ENCODE measurements at regions not wholly inside any gene's neighbourhood (a gene's known extent, or its start where the extent isn't known, plus 50 kb on each side); places are given as distances from the start of the nearest gene placed in this dataset.

DNA sequence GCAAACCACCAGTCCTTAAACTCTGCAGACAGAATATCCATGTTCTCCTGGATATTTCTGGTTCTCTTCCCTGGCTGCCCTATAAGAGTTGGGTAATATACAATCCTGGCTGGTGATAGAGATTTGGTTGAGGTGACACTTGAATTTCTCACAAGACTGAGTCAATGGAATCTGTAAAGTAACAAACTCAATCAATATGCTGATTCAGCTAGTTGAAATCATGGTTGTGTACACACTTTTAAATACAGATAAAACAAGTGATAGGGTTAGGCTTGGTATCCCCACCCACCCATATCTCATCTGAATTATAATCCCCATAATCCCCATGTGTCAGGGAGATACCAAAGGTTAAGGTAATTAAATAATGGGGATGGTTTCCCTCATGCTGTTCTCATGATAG lies 349.2 kb upstream of the MAD2L1 start:
- Mint-ChIP-seq H3K27me3 (no peaks in the 10 kb centered on the region), H3K4me1 (no peaks in the 10 kb centered on the region), H3K4me3 (no peak overlapping the region), H3K27ac (no peak overlapping the region), H3K9me3 (peaks cover 33 to 37% of the 10 kb centered on the region in 2 donors)
- ATAC-seq: no peak
- DNase-seq: no peak

- Mint-ChIP-seq H3K9me3 (peaks cover 32 to 41% of the 10 kb centered on the region in 2 donors), H3K27me3 (no peaks in the 10 kb centered on the region), H3K4me1 (no peaks in the 10 kb centered on the region), H3K4me3 (no peak overlapping the region), H3K27ac (no peak overlapping the region)
- no peak for ATAC-seq
- no peak for DNase-seq
These were observed 340.3 kb upstream of the MAD2L1 start for GRCh38 chr4:120406960-120407359.

DNA sequence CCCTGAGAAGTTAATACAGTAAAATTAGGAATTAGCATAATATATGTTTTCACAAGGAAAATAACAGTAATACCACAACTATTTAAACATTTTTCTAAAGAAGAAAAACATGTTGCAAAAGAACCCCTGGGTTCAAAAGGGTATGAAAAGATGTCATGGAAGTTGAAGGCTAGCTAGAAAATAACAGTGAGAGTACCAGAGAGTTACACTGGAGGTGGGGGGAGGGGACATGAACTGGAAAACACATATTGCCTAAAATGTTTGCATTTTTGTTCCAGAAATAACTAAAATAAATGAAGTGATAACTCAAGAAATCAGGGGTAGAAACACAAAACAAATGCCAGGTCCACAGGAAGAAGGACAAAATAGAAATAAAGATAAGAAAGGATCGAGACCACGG lies 336.6 kb upstream of the MAD2L1 start:
- DNase-seq (no peak), ATAC-seq (no peak)
- no peaks in the 10 kb centered on the region for H3K27me3 Mint-ChIP-seq
- peaks cover 12 to 14% of the 10 kb centered on the region in 2 donors for H3K9me3 Mint-ChIP-seq
- no peak overlapping the region for H3K27ac Mint-ChIP-seq
- no peak overlapping the region for H3K4me3 Mint-ChIP-seq
- H3K4me1 Mint-ChIP-seq: no peaks in the 10 kb centered on the region

DNA sequence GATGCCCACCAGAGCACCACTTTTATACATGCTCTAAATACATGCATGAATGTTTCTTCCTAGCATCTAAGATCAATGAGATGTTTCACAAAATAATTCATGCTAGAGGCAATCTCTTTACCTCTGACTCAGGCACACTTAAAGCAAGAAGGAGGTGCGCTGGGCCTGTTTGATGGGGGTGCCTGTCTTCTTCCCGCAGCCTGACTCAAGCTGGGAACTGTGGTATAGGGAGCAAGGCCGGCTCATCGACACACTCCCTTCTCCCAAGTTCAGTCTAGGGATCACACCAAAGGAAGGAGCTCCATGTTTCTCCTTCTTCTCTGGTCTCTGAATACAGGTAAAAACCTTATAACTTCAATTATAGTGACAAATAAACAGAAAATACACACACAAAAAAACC lies 333.8 kb upstream of the MAD2L1 start:
- DNase-seq (no peak), ATAC-seq (no peak)
- Mint-ChIP-seq H3K27ac (no peak overlapping the region), H3K4me3 (no peak overlapping the region), H3K9me3 (peaks cover 0 to 5% of the 10 kb centered on the region in 2 donors), H3K4me1 (no peaks in the 10 kb centered on the region), H3K27me3 (no peaks in the 10 kb centered on the region)

DNA sequence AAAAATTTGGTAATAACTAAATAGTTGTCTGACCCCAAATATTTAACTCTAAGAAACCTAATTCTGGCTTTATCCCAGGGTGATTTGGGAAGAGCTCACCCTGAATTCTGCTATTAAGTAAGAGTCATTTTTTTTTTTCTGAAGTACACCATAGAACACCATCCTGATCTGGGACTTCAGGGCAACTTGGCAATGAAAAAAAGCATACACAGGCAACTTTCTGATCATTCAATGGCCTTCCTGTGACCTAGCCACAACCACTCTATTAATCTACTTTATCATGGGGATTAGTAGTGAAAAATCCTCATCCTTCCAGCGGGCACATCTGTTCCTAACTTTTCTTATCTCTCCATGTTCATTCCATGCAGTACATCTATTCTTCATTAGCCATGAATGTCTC lies 333.2 kb upstream of the MAD2L1 start:
- DNase-seq (no peak), ATAC-seq (no peak)
- Mint-ChIP-seq H3K4me3 (no peak overlapping the region), H3K4me1 (no peaks in the 10 kb centered on the region), H3K27ac (no peak overlapping the region), H3K27me3 (no peaks in the 10 kb centered on the region), H3K9me3 (peaks cover 0 to 3% of the 10 kb centered on the region in 2 donors)

GRCh38 chr4:120395746-120396145 lies 329.1 kb upstream of the MAD2L1 start:
- Mint-ChIP-seq H3K27ac (no peak overlapping the region), H3K27me3 (no peaks in the 10 kb centered on the region), H3K4me1 (no peaks in the 10 kb centered on the region), H3K9me3 (no peaks in the 10 kb centered on the region), H3K4me3 (no peak overlapping the region)
- DNase-seq (no peak), ATAC-seq (no peak)

DNA sequence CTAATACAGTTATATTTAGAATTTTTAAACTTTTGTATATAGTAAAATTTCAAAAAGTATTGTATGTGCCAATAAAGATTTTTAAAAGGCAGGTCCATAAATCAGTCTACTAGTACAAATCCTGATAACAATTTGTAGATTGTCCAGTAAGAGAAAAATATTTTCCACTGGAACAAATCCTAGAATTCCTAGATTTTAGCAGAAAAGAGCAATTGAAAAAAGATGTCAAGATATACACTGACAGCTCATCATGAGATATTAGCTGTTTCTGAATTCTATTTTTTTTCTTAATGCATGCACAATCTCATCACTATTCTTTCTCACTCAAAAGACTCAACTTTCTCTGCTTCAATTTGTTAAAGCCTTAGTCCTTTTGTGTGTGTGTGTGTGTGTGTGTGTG lies 289.2 kb upstream of the MAD2L1 start:
- H3K27ac Mint-ChIP-seq: no peak overlapping the region
- ATAC-seq (no peak), DNase-seq (no peak)
- no peaks in the 10 kb centered on the region for H3K4me1 Mint-ChIP-seq
- peaks cover 7% of the 10 kb centered on the region for H3K27me3 Mint-ChIP-seq
- H3K9me3 Mint-ChIP-seq: no peaks in the 10 kb centered on the region
- no peak overlapping the region for H3K4me3 Mint-ChIP-seq

DNA sequence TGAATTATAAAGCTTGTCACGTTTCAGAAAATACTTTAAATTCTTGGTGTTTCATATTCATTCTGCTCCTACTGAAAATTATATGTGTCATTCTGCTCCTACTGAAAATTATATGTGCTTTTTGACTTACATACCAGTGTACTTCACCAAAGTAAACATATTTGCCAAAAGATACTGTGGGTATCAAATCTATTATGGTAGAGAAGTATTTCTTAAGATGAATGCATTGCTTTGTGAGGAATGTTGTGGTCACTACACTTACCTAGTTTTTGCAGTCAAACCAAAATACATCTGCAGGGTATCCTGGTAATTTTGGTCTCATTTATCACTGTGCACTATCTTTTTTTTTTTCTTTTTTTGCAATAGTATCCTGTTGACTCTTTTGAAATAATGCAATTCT lies 287.7 kb upstream of the MAD2L1 start:
- Mint-ChIP-seq H3K4me3 (no peak overlapping the region), H3K9me3 (no peaks in the 10 kb centered on the region), H3K27me3 (peaks cover 13% of the 10 kb centered on the region), H3K27ac (no peak overlapping the region), H3K4me1 (no peaks in the 10 kb centered on the region)
- no peak for ATAC-seq
- DNase-seq: no peak

DNA sequence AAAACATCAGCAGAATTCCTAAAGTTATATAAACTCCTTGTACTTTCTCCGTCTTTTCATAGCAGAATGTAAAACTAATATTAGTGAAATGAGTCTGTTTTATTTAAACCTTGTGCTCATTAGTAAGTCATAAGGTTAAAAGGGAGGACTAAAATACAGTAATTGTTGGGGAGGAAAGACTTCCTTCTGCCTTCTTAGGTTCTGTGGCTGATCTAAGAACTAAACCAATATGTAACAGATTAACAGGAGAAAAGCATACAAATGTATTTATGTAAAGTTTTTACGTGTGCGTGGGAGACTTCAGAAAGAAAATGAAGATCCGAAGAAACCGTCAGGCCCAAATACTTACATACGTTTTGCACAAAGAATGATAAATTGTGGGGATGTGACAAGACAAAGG lies 286.6 kb upstream of the MAD2L1 start:
- Mint-ChIP-seq H3K4me3 (no peak overlapping the region), H3K27ac (no peak overlapping the region), H3K4me1 (no peaks in the 10 kb centered on the region), H3K9me3 (no peaks in the 10 kb centered on the region), H3K27me3 (peaks cover 14% of the 10 kb centered on the region)
- no peak for ATAC-seq
- no peak for DNase-seq

DNA sequence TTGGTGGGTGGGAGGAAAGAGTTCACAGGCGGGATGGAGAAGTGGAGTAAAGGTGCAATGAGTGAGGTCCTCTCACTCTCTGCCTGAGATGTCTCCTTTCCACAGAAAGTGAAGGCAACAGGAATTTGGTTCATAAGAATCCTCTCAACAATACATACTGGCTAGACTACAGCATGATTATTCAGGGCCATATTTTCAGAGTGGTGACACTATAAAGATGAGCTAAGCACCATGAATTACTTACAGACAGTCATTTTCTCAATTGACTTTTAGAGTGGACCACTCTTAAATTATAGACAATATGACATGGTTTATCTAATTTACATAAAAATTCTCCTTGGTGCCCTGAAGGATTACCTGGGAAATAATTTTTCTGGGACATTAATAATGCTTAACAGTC lies 286.1 kb upstream of the MAD2L1 start:
- DNase-seq: no peak
- no peaks in the 10 kb centered on the region for H3K9me3 Mint-ChIP-seq
- ATAC-seq: no peak
- no peak overlapping the region for H3K4me3 Mint-ChIP-seq
- no peak overlapping the region for H3K27ac Mint-ChIP-seq
- H3K27me3 Mint-ChIP-seq: peaks cover 14% of the 10 kb centered on the region
- H3K4me1 Mint-ChIP-seq: no peaks in the 10 kb centered on the region

- H3K9me3 Mint-ChIP-seq: no peaks in the 10 kb centered on the region
- no peak overlapping the region for H3K27ac Mint-ChIP-seq
- H3K4me1 Mint-ChIP-seq: no peaks in the 10 kb centered on the region
- H3K4me3 Mint-ChIP-seq: no peak overlapping the region
- peaks cover 14% of the 10 kb centered on the region for H3K27me3 Mint-ChIP-seq
- ATAC-seq (no peak), DNase-seq (no peak)
These were observed 282.3 kb upstream of the MAD2L1 start for GRCh38 chr4:120348948-120349347.

GRCh38 chr4:120348521-120348920 lies 281.9 kb upstream of the MAD2L1 start:
- DNase-seq (no peak), ATAC-seq (no peak)
- H3K27me3 Mint-ChIP-seq: peaks cover 14% of the 10 kb centered on the region
- H3K4me1 Mint-ChIP-seq: no peaks in the 10 kb centered on the region
- H3K27ac Mint-ChIP-seq: no peak overlapping the region
- H3K4me3 Mint-ChIP-seq: no peak overlapping the region
- H3K9me3 Mint-ChIP-seq: no peaks in the 10 kb centered on the region

DNA sequence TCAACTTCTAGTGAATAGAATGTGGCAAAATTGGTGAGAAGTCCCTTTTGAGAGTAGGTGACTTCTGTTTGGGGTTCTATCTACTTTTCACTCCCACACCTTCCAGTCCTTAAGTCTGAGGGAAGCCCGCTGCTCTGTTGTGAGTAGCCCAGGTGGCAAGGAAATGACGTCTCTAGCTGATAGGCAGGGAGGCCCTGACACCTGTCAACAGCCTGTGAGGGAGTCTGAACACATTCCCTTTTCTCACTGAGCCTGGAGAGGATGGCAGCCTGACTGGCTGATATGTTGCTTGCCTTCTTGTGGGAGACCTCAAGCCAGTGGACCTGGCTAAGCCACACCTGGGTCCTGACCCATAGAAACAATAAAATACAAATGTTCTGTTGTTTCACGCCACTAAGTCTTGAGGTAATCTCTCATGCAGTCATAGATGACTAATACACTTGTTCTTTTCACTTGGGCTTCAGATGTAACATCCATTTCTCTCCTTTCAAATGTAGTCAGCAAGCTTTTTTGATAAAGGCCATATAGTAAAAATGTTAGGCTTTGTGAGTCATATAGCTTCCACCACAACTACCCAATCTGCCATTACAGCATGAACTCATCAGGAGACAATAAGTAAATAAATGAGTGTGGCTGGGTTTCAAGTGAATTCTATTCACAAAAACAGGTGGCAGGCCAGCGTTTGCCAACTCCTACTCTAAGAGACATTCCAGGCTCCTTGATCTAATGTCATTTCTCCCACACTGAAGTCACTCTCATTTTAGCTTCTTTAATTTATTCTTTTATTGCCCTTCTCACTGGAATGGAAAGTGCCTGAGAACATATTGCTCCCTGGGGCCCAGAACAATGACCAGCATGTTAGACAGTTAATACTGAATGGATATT lies 265.1 kb upstream of the MAD2L1 start:
- no peak for DNase-seq
- Mint-ChIP-seq H3K4me1 (no peaks in the 10 kb centered on the region), H3K27ac (no peak overlapping the region), H3K9me3 (no peaks in the 10 kb centered on the region), H3K27me3 (no peaks in the 10 kb centered on the region), H3K4me3 (no peak overlapping the region)
- ATAC-seq: peak; percentile 85

- H3K9me3 Mint-ChIP-seq: no peaks in the 10 kb centered on the region
- ATAC-seq (no peak), DNase-seq (no peak)
- H3K27ac Mint-ChIP-seq: no peak overlapping the region
- H3K4me1 Mint-ChIP-seq: no peaks in the 10 kb centered on the region
- no peak overlapping the region for H3K4me3 Mint-ChIP-seq
- H3K27me3 Mint-ChIP-seq: peaks cover 7% of the 10 kb centered on the region
These were observed 262.7 kb upstream of the MAD2L1 start for GRCh38 chr4:120329386-120329785.

- ATAC-seq (no peak), DNase-seq (no peak)
- Mint-ChIP-seq H3K27me3 (peaks cover 7% of the 10 kb centered on the region), H3K27ac (no peak overlapping the region), H3K4me1 (no peaks in the 10 kb centered on the region), H3K4me3 (no peak overlapping the region), H3K9me3 (no peaks in the 10 kb centered on the region)
These were observed 260.6 kb upstream of the MAD2L1 start for GRCh38 chr4:120327276-120327675.

- Mint-ChIP-seq H3K4me3 (no peak overlapping the region), H3K4me1 (no peaks in the 10 kb centered on the region), H3K27me3 (no peaks in the 10 kb centered on the region), H3K9me3 (no peaks in the 10 kb centered on the region), H3K27ac (no peak overlapping the region)
- DNase-seq (no peak), ATAC-seq (no peak)
These were observed 252.6 kb upstream of the MAD2L1 start for GRCh38 chr4:120319046-120319767.
